ENCODE measurements at regions not wholly inside any gene's neighbourhood (a gene's known extent, or its start where the extent isn't known, plus 50 kb on each side); places are given as distances from the start of the nearest gene placed in this dataset.

GRCh38 chr16:86670750-86671234 lies 92.4 kb downstream of the FOXL1 start:
- Histone ChIP-seq H3K36me3 (no peaks in the 10 kb centered on the region), H3K27me3 (no peaks in the 10 kb centered on the region), H3K4me3 (no peak overlapping the region), H3K9me3 (no peaks in the 10 kb centered on the region), H3K27ac (no peak overlapping the region), H3K4me1 (peaks cover 12% of the 10 kb centered on the region)
- TF ChIP-seq CTCF (IDR thresholded peaks at IDR 0.05) (no peak), POLR2A (IDR thresholded peaks at IDR 0.05) (no peak), POLR2AphosphoS5 (IDR thresholded peaks at IDR 0.05; ENCODE audit: insufficient read depth in 1 of 2, low read depth in 1 of 2) (no peak)
- intact Hi-C loops (cut with DNase I) = no loop called here
- DNase-seq (ENCODE audit: extremely low spot score in 2 of 2) = no peak

- Histone ChIP-seq H3K27me3 (no peaks in the 10 kb centered on the region), H3K36me3 (no peaks in the 10 kb centered on the region), H3K27ac (no peak overlapping the region), H3K9me3 (no peaks in the 10 kb centered on the region), H3K4me1 (peaks cover 12% of the 10 kb centered on the region), H3K4me3 (no peak overlapping the region)
- TF ChIP-seq POLR2A (IDR thresholded peaks at IDR 0.05) (no peak), POLR2AphosphoS5 (IDR thresholded peaks at IDR 0.05; ENCODE audit: insufficient read depth in 1 of 2, low read depth in 1 of 2) (no peak), CTCF (IDR thresholded peaks at IDR 0.05) (no peak)
- DNase-seq (ENCODE audit: extremely low spot score in 2 of 2) = no peak
- intact Hi-C loops (cut with DNase I) = no loop called here
Measured at GRCh38 chr16:86671486-86672178, 93.3 kb downstream of the FOXL1 start.

GRCh38 chr16:86672179-86672863 lies 94.0 kb downstream of the FOXL1 start:
- H3K4me1 ChIP-seq = peaks cover 12% of the 10 kb centered on the region
- TF ChIP-seq POLR2A (IDR thresholded peaks at IDR 0.05) (no peak), CTCF (IDR thresholded peaks at IDR 0.05) (no peak), POLR2AphosphoS5 (IDR thresholded peaks at IDR 0.05; ENCODE audit: insufficient read depth in 1 of 2, low read depth in 1 of 2) (no peak)
- H3K9me3 ChIP-seq = no peaks in the 10 kb centered on the region
- no peak overlapping the region for H3K4me3 ChIP-seq
- DNase-seq (ENCODE audit: extremely low spot score in 2 of 2) = no peak
- no peaks in the 10 kb centered on the region for H3K27me3 ChIP-seq
- intact Hi-C loops (cut with DNase I) = no loop called here
- no peaks in the 10 kb centered on the region for H3K36me3 ChIP-seq
- H3K27ac ChIP-seq = no peak overlapping the region

GRCh38 chr16:86673090-86673955 lies 95.0 kb downstream of the FOXL1 start:
- H3K36me3 ChIP-seq = no peaks in the 10 kb centered on the region
- no peak overlapping the region for H3K27ac ChIP-seq
- no peaks in the 10 kb centered on the region for H3K27me3 ChIP-seq
- no peak for DNase-seq (ENCODE audit: extremely low spot score in 2 of 2)
- H3K9me3 ChIP-seq = no peaks in the 10 kb centered on the region
- intact Hi-C loops (cut with DNase I) = no loop called here
- H3K4me1 ChIP-seq = peaks cover 12% of the 10 kb centered on the region
- H3K4me3 ChIP-seq = no peak overlapping the region
- TF ChIP-seq POLR2AphosphoS5 (IDR thresholded peaks at IDR 0.05; ENCODE audit: insufficient read depth in 1 of 2, low read depth in 1 of 2) (no peak), CTCF (IDR thresholded peaks at IDR 0.05) (no peak), POLR2A (IDR thresholded peaks at IDR 0.05) (no peak)

Data from vagina (tissue), 2 donors.